GM21786 (cell line): ENCODE measurements at regions not wholly inside any gene's neighbourhood (a gene's known extent, or its start where the extent isn't known, plus 50 kb on each side); places are given as distances from the start of the nearest gene placed in this dataset.

Experiments used
- ATAC-seq: cut with Tn5 transposase; IDR thresholded peaks from one replicate; pipeline ENCODE4 v1.9.1; 2021; ENCODE audit not compliant: unreplicated experiment

GRCh38 chr15:35768949-35769348 lies 223.0 kb upstream of the DPH6 start:
- no peak for ATAC-seq

GRCh38 chr15:35769656-35770055 lies 223.7 kb upstream of the DPH6 start:
- no peak for ATAC-seq

- ATAC-seq: no peak
Observed at GRCh38 chr15:35771746-35772442, 225.9 kb upstream of the DPH6 start.

GRCh38 chr15:35774653-35775052 lies 228.7 kb upstream of the DPH6 start:
- ATAC-seq: no peak

GRCh38 chr15:35775471-35775870 lies 229.5 kb upstream of the DPH6 start:
- ATAC-seq: no peak

GRCh38 chr15:35777061-35777460 lies 231.1 kb upstream of the DPH6 start:
- ATAC-seq: no peak

- ATAC-seq: no peak
Observed at GRCh38 chr15:35783203-35783602, 237.2 kb upstream of the DPH6 start.

GRCh38 chr15:35784745-35785144 lies 238.8 kb upstream of the DPH6 start:
- no peak for ATAC-seq

GRCh38 chr15:35810007-35810406 lies 264.0 kb upstream of the DPH6 start:
- ATAC-seq: no peak

- ATAC-seq: no peak
Observed at GRCh38 chr15:35813573-35813972, 267.6 kb upstream of the DPH6 start.

- no peak for ATAC-seq
Observed at GRCh38 chr15:35818846-35819245, 272.9 kb upstream of the DPH6 start.

GRCh38 chr15:35822153-35822552 lies 276.2 kb upstream of the DPH6 start:
- ATAC-seq: no peak

- ATAC-seq: no peak
Observed at GRCh38 chr15:35827141-35827540, 281.2 kb upstream of the DPH6 start.

GRCh38 chr15:35827911-35828310 lies 281.9 kb upstream of the DPH6 start:
- ATAC-seq: no peak

- no peak for ATAC-seq
Observed at GRCh38 chr15:35833581-35833980, 287.6 kb upstream of the DPH6 start.

GRCh38 chr15:35834216-35834830 lies 288.4 kb upstream of the DPH6 start:
- ATAC-seq: no peak

- no peak for ATAC-seq
Observed at GRCh38 chr15:35834866-35835265, 288.9 kb upstream of the DPH6 start.

- ATAC-seq: no peak
Observed at GRCh38 chr15:35838424-35839111, 292.6 kb upstream of the DPH6 start.

GRCh38 chr15:35842631-35843030 lies 296.7 kb upstream of the DPH6 start:
- no peak for ATAC-seq

GRCh38 chr15:35843498-35843897 lies 297.5 kb upstream of the DPH6 start:
- no peak for ATAC-seq

- no peak for ATAC-seq
Observed at GRCh38 chr15:35850284-35850683, 304.3 kb upstream of the DPH6 start.

- ATAC-seq: no peak
Observed at GRCh38 chr15:35851491-35851890, 305.5 kb upstream of the DPH6 start.
